ENCODE measurements at regions not wholly inside any gene's neighbourhood (a gene's known extent, or its start where the extent isn't known, plus 50 kb on each side); places are given as distances from the start of the nearest gene placed in this dataset.

- TF ChIP-seq SIN3A (IDR thresholded peaks at IDR 0.05; ENCODE audit: borderline replicate concordance, insufficient read depth, low read length) (no peak), TAF1 (IDR thresholded peaks at IDR 0.05; ENCODE audit: borderline replicate concordance, insufficient read depth, low read length) (no peak), POLR2AphosphoS5 (IDR thresholded peaks at IDR 0.05; ENCODE audit: low read depth, low read length) (no peak), REST (IDR thresholded peaks at IDR 0.05; ENCODE audit: insufficient read depth in 1 of 2, low read depth in 2 of 2, low read length in 2 of 2) (no peak), FOXP2 (optimal IDR thresholded peaks at IDR 0.05; ENCODE audit: borderline replicate concordance, extremely low read depth, extremely low read length, insufficient read depth) (no peak)
Observed at GRCh38 chr9:74236857-74237256, 260.3 kb upstream of the RORB start.

All from PFSK-1 (cell line).